ENCODE measurements at regions not wholly inside any gene's neighbourhood (a gene's known extent, or its start where the extent isn't known, plus 50 kb on each side); places are given as distances from the start of the nearest gene placed in this dataset.

DNA sequence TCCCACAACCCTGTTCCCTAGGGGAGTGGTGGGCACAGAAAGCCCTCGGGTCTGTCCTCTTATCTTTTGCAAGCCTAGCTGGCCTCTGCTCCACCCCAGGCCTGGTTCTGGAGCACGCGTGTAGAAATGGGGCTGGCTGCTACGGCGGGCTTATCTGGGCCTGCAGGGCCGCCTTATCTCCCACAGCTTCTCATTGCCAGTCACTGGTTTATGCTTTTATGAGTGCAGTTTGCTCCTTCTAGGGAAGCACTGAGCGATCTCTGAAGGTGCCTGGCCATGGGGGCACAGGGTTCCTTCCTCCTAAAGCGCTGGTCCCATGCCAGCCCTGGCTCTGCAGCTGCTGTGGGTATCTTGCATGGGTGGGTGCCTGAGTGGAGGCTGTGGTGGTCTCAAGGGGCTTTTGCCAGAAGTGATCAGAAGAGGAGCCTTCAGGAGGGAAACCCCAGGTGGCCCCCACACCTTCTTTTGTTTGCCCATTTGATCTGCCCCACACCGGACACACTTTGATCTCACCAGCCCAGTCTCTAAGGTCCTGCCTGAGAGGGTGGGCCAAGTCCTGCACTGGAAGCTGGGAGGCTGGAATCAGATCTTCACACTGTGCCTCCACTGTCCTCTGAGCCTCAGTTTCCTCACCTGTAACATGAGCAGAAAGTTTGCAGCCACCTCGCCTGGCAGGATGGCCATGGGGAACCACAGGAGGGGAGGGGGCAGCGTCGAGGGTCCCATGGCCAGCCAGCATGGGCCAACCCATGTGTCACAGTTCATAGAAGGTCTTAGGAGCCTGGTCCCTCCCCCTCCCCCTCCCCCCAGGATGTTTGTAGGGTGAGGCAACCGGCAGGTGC lies 86.6 kb upstream of the FGF3 start:
- TF ChIP-seq, protein P1, sequence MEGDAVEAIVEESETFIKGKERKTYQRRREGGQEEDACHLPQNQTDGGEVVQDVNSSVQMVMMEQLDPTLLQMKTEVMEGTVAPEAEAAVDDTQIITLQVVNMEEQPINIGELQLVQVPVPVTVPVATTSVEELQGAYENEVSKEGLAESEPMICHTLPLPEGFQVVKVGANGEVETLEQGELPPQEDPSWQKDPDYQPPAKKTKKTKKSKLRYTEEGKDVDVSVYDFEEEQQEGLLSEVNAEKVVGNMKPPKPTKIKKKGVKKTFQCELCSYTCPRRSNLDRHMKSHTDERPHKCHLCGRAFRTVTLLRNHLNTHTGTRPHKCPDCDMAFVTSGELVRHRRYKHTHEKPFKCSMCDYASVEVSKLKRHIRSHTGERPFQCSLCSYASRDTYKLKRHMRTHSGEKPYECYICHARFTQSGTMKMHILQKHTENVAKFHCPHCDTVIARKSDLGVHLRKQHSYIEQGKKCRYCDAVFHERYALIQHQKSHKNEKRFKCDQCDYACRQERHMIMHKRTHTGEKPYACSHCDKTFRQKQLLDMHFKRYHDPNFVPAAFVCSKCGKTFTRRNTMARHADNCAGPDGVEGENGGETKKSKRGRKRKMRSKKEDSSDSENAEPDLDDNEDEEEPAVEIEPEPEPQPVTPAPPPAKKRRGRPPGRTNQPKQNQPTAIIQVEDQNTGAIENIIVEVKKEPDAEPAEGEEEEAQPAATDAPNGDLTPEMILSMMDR (IDR thresholded peaks at IDR 0.05): no peak
- no peak for TF ChIP-seq POLR2A (IDR thresholded peaks at IDR 0.05)

Data from testis (tissue), 2 donors.